Tibial nerve (tissue), 4 donors: ENCODE measurements at regions not wholly inside any gene's neighbourhood (a gene's known extent, or its start where the extent isn't known, plus 50 kb on each side); places are given as distances from the start of the nearest gene placed in this dataset.

Experiments used
- CTCF ChIP-seq, 5 experiments: fragments of 200-600 bp in 3 of 5; fragments of 450-650 bp in 2 of 5; sonication (generic) in 3 of 5; IDR thresholded peaks; one replicate each; pipeline ENCODE4 v1.5.1; 2016 to 2019; ENCODE audit warnings: antibody characterized with exemption in 5 of 5, mild to moderate bottlenecking in 3 of 5, moderate library complexity in 2 of 5
- EP300 ChIP-seq, 2 donors: sonication (generic); formaldehyde crosslinking; IDR thresholded peaks; one replicate each; pipeline ENCODE4 v1.6.1; 2017; ENCODE audit warnings: antibody characterized with exemption in 2 of 2, mild to moderate bottlenecking in 1 of 2
- POLR2A ChIP-seq, 2 donors: fragments of 450-650 bp; IDR thresholded peaks; one replicate each; pipeline ENCODE4 v1.6.1; 2017; ENCODE audit warnings: antibody characterized with exemption in 2 of 2, mild to moderate bottlenecking in 2 of 2, moderate library complexity in 2 of 2

- TF ChIP-seq CTCF (IDR thresholded peaks at IDR 0.05) (no peak), POLR2A (IDR thresholded peaks at IDR 0.05) (no peak), EP300 (IDR thresholded peaks at IDR 0.05) (no peak)
Observed at GRCh38 chr15:98408231-98408630, 240.1 kb upstream of the IGF1R start.
